IPS DF 4.7 (cell line): ENCODE measurements at regions not wholly inside any gene's neighbourhood (a gene's known extent, or its start where the extent isn't known, plus 50 kb on each side); places are given as distances from the start of the nearest gene placed in this dataset.
"Not testable (repeated sequence)": the region's sequence is repeated elsewhere in the genome, so short reads cannot be mapped to it uniquely, and the experiment has no call there.

ENCODE experiments used
- DNase-seq: peaks from one replicate; pipeline ENCODE4 v3.0.0-alpha.2; 2013; ENCODE audit warnings: low spot score; ENCODE audit errors: extremely low read depth

- no peak for DNase-seq
Measured at GRCh38 chr4:132085105-132085504, 1064.0 kb upstream of the PCDH10 start.

- DNase-seq = no peak
Measured at GRCh38 chr4:132094017-132094416, 1055.1 kb upstream of the PCDH10 start.

GRCh38 chr4:132097041-132097440 is 1052.1 kb upstream of the PCDH10 start:
- DNase-seq = no peak

GRCh38 chr4:132101526-132101925 is 1047.6 kb upstream of the PCDH10 start:
- DNase-seq = no peak

- no peak for DNase-seq
Measured at GRCh38 chr4:132108784-132109183, 1040.3 kb upstream of the PCDH10 start.

GRCh38 chr4:132114885-132115284 is 1034.2 kb upstream of the PCDH10 start:
- DNase-seq = no peak

- DNase-seq = not testable (repeated sequence)
Measured at GRCh38 chr4:132122741-132123140, 1026.4 kb upstream of the PCDH10 start.

GRCh38 chr4:132123870-132124623 is 1025.0 kb upstream of the PCDH10 start:
- DNase-seq = no peak

GRCh38 chr4:132124624-132124974 is 1024.5 kb upstream of the PCDH10 start:
- DNase-seq = no peak

- no peak for DNase-seq
Measured at GRCh38 chr4:132125131-132125530, 1024.0 kb upstream of the PCDH10 start.

- DNase-seq = no peak
Measured at GRCh38 chr4:132132433-132132832, 1016.7 kb upstream of the PCDH10 start.

GRCh38 chr4:132169660-132170059 is 979.4 kb upstream of the PCDH10 start:
- no peak for DNase-seq

- no peak for DNase-seq
Measured at GRCh38 chr4:132180020-132180427, 969.1 kb upstream of the PCDH10 start.

- no peak for DNase-seq
Measured at GRCh38 chr4:132195176-132195575, 953.9 kb upstream of the PCDH10 start.

- DNase-seq = no peak
Measured at GRCh38 chr4:132203618-132204017, 945.5 kb upstream of the PCDH10 start.

- DNase-seq = no peak
Measured at GRCh38 chr4:132214519-132214918, 934.6 kb upstream of the PCDH10 start.

- DNase-seq = no peak
Measured at GRCh38 chr4:132218406-132218805, 930.7 kb upstream of the PCDH10 start.

GRCh38 chr4:132227151-132227856 is 921.8 kb upstream of the PCDH10 start:
- DNase-seq = no peak

GRCh38 chr4:132227857-132228165 is 921.3 kb upstream of the PCDH10 start:
- peak; percentile 53 for DNase-seq

GRCh38 chr4:132228676-132229075 is 920.4 kb upstream of the PCDH10 start:
- no peak for DNase-seq

- DNase-seq = no peak
Measured at GRCh38 chr4:132230025-132230424, 919.1 kb upstream of the PCDH10 start.

- DNase-seq = no peak
Measured at GRCh38 chr4:132238697-132239096, 910.4 kb upstream of the PCDH10 start.

- DNase-seq = no peak
Measured at GRCh38 chr4:132240081-132240480, 909.0 kb upstream of the PCDH10 start.
